Choroid plexus epithelial cell (primary cell): ENCODE measurements at regions not wholly inside any gene's neighbourhood (a gene's known extent, or its start where the extent isn't known, plus 50 kb on each side); places are given as distances from the start of the nearest gene placed in this dataset.

Source experiments
- DNase-seq: peaks from one replicate; pipeline ENCODE4 v3.0.0-alpha.2; 2010; ENCODE audit warnings: low read depth
- H3K4me3 ChIP-seq: 2 replicates; pipeline ENCODE4 v1.5.1; 2011; ENCODE audit warnings: low read depth, mild to moderate bottlenecking, control low read depth, low read length, moderate library complexity
- CTCF ChIP-seq: conservative IDR thresholded peaks from 2 replicates; pipeline ENCODE4 v1.5.1; 2011; ENCODE audit warnings: low read depth, mild to moderate bottlenecking, control low read depth, inconsistent platforms, low read length, moderate library complexity

DNA sequence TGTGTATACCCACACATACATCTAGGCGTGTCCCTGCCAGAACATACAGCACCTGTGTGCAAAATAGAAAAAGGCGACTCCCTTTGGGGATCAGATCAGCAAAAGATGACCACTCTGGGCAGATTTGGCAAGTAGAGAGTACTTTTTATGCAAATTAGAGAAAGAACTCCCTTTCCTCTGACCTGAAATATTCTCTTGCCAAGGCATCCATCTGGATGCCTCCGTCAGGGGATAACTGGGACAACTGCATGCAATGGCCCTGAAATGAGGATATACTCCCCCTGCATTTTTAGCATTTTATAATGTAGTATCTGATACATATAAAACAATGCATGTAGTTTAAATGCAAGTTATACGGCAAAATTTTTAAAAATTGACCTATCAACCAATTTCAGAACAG lies 247.7 kb downstream of the ICOS start:
- no peak for TF ChIP-seq CTCF
- no peak for DNase-seq
- no peak overlapping the region for H3K4me3 ChIP-seq

DNA sequence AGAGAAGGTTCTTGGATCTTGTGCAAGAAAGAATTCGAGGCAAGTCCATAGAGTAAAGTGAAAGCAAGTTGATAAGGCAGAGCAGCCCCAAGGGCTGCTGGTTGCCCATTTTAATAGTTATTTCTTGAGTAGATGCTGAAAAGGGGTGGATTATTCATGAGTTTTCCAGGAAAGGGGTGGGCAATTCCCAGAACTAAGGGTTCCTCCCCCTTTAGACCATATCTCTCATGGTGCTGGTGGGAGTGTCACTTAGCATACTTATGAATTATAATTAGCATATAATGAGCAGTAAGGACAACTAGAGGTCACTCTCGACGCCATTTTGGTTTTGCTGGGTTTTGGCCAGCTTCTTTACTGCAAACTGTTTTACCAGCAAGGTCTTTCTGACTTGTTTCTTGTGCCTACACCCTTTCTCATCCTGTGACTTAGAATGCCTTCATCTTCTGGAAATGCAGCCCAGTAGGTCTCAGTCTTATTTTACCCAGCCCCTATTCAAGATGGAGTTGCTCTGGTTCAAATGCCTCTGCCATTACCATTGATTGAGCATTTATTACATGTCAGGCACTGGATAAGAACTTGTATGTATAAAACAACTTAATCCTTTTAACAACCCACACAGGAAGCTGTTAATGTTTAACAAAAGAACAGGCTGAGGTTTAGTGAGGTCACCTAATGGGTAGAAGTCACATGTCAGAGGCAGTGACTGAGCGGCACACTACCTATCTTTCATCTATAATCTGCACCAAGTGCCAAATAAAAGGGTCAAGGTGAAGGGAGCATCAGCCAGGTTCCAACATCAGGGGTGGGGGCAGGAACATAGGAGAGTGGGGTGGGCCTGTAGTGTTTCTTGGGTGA lies 250.9 kb downstream of the ICOS start:
- no peak for TF ChIP-seq CTCF
- H3K4me3 ChIP-seq, result no peak overlapping the region
- DNase-seq, result no peak

DNA sequence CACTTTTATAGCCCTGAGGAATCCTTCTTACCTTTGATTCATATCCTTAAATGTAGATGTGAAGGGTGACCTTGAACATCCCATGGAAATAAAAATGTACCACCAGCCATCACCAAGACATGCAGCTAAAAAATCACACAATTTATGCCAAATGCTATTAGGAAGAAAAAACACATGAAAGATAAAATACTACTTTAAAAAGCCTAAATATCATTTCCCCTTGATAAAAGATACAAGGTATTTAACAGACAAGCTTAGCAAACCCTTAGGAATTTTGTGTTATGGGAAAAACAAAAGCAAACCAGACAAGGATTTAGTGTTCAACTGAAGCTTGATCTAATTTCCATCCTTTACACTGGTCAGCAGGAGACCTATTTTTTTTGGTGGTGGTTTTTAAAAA lies 255.0 kb downstream of the ICOS start:
- no peak for TF ChIP-seq CTCF
- no peak for DNase-seq
- H3K4me3 ChIP-seq, result no peak overlapping the region

- no peak for DNase-seq
- no peak for TF ChIP-seq CTCF
- H3K4me3 ChIP-seq, result no peak overlapping the region
Observed at GRCh38 chr2:204195498-204195897, 258.9 kb downstream of the ICOS start.

GRCh38 chr2:204197336-204198005 lies 260.9 kb downstream of the ICOS start:
- no peak for TF ChIP-seq CTCF
- DNase-seq, result no peak
- no peak overlapping the region for H3K4me3 ChIP-seq

DNA sequence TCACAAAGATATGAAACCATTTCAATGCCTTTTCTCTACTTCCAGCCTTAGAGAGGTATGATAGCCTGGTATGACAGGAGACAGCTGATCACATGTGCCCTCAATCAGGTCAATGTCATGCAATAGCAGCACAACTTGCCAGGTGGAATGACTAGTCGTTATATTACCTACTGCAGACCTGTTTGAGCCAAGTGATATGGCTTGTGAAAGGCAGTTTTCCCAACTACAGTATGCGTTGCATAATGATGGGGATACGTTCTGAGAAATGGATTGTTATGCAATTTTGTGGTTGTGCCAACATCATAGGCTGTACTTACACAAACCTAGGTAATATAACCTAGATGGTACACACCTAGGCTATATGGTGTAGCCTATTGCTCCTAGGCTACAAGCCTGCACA lies 262.8 kb downstream of the ICOS start:
- no peak overlapping the region for H3K4me3 ChIP-seq
- no peak for DNase-seq
- TF ChIP-seq CTCF, result no peak
